ENCODE measurements at regions not wholly inside any gene's neighbourhood (a gene's known extent, or its start where the extent isn't known, plus 50 kb on each side); places are given as distances from the start of the nearest gene placed in this dataset.

DNA sequence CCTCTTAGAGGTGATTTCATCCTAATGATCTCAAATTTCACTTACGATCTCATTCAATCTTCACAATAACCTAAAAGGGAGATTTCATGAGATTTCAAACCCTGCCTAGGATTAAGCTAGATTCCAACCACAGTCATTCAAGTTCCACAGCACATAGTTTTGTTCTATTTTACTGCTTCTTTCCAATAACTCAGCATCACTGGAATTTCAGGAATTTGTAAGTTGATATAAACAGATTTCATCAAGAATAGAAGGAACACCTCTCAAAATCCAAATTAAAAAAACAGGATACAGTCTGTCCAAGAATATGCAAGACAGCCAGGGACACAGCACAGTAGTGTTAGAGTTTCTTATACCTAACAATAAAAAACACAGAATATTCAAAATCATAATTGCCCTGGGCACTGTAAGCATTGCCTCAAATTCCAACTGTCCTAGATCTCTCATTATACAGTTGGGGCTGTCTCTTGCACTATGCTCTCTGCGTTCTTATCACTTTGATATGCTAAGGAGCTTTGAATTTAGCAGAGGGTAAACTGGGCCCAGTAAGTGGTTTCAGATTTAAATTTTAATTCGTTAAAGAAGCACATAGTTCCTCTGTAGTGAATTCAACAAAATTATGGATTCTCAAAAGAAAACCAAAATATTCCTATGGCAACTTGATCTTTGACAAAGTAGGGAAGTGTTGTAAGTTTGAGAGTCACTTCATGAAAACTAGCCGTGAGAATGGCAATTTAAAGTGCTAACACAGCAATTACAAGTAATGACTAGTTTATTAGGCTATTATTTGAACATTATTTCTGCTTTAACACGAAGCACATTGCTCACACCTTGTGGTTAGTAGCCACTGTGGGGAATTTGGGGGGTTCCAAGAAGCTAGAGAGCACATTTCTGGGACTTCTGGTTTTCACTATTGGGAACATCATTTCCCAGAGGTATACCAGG is 478.6 kb upstream of the C9orf72 start:
- Histone ChIP-seq H3K9me3 (no peaks in the 10 kb centered on the region), H3K4me3 (no peak overlapping the region), H3K27ac (no peak overlapping the region), H3K4me1 (peaks cover 0 to 9% (median 4%) of the 10 kb centered on the region in 4 donors), H3K27me3 (no peaks in the 10 kb centered on the region), H3K36me3 (no peaks in the 10 kb centered on the region)
- DNase-seq: no peak
- intact Hi-C loops (cut with DNase I): no loop called here
- WGBS, 2 donors: 57 to 74% methylated on average over 5 of the region's 5 CpGs
- TF ChIP-seq POLR2A (IDR thresholded peaks at IDR 0.05) (no peak), CTCF (IDR thresholded peaks at IDR 0.05) (no peak), POLR2AphosphoS5 (IDR thresholded peaks at IDR 0.05) (no peak), EP300 (IDR thresholded peaks at IDR 0.05) (no peak)

- Histone ChIP-seq H3K36me3 (no peaks in the 10 kb centered on the region), H3K27ac (no peak overlapping the region), H3K9me3 (peaks cover 0 to 2% (median 0%) of the 10 kb centered on the region in 4 donors), H3K27me3 (no peaks in the 10 kb centered on the region), H3K4me1 (peaks cover 0 to 9% (median 4%) of the 10 kb centered on the region in 4 donors), H3K4me3 (no peak overlapping the region)
- WGBS, 2 donors: 37 to 55% methylated on average over 7 of the region's 7 CpGs
- intact Hi-C loops (cut with DNase I): no loop called here
- TF ChIP-seq POLR2AphosphoS5 (IDR thresholded peaks at IDR 0.05) (no peak), POLR2A (IDR thresholded peaks at IDR 0.05) (no peak), EP300 (IDR thresholded peaks at IDR 0.05) (no peak), CTCF (IDR thresholded peaks at IDR 0.05) (no peak)
- no peak for DNase-seq
Measured at GRCh38 chr9:28053096-28053777, 480.0 kb upstream of the C9orf72 start.

GRCh38 chr9:28056006-28056405 is 482.7 kb upstream of the C9orf72 start:
- Histone ChIP-seq H3K36me3 (no peaks in the 10 kb centered on the region), H3K4me1 (peaks cover 0 to 8% (median 4%) of the 10 kb centered on the region in 4 donors), H3K27me3 (no peaks in the 10 kb centered on the region), H3K9me3 (peaks cover 0 to 2% (median 0%) of the 10 kb centered on the region in 4 donors), H3K4me3 (no peak overlapping the region), H3K27ac (no peak overlapping the region)
- no peak for DNase-seq
- intact Hi-C loops (cut with DNase I): no loop called here
- WGBS, 2 donors: 73 to 82% methylated on average over 10 of the region's 10 CpGs
- TF ChIP-seq POLR2A (IDR thresholded peaks at IDR 0.05): no peak
- no peak for TF ChIP-seq CTCF (IDR thresholded peaks at IDR 0.05)
- TF ChIP-seq POLR2AphosphoS5 (IDR thresholded peaks at IDR 0.05): no peak
- no peak for TF ChIP-seq EP300 (IDR thresholded peaks at IDR 0.05)

DNA sequence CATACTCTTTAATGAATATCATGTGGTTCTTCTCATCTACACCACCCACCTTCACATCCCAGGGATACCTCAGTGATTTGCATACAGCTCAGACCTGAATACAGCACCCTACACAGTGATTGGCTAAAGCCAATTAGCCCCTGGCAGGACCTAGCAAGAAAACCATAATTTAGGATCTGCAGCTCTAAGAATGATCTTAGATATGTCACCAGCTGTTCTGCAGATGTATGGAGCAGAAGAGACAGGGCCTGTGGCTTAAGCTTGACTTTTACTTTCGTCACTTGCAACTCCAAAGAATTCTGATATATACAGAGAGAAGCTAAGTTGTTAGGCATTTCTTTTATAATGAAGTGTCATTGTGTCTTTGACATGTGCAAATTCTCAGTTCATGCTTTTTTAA is 483.2 kb upstream of the C9orf72 start:
- intact Hi-C loops (cut with DNase I): no loop called here
- Histone ChIP-seq H3K36me3 (no peaks in the 10 kb centered on the region), H3K4me1 (peaks cover 0 to 4% (median 2%) of the 10 kb centered on the region in 4 donors), H3K27me3 (no peaks in the 10 kb centered on the region), H3K27ac (no peak overlapping the region), H3K9me3 (peaks cover 0 to 2% (median 0%) of the 10 kb centered on the region in 4 donors), H3K4me3 (no peak overlapping the region)
- 87 to 88% methylated on average over 1 of the region's 1 CpG for whole genome bisulfite sequencing, 2 donors
- TF ChIP-seq POLR2AphosphoS5 (IDR thresholded peaks at IDR 0.05) (no peak), CTCF (IDR thresholded peaks at IDR 0.05) (no peak), EP300 (IDR thresholded peaks at IDR 0.05) (no peak), POLR2A (IDR thresholded peaks at IDR 0.05) (no peak)
- no peak for DNase-seq

Measured in sigmoid colon (tissue), 6 donors.